Right ventricle myocardium superior (tissue), 1 donor: ENCODE measurements at regions not wholly inside any gene's neighbourhood (a gene's known extent, or its start where the extent isn't known, plus 50 kb on each side); places are given as distances from the start of the nearest gene placed in this dataset.

Source experiments
- ATAC-seq: fragments of 200-7000 bp; cut with Tn5 transposase; one replicate; pipeline ENCODE4 v1.9.1; 2020; ENCODE audit warnings: mild to moderate bottlenecking; ENCODE audit not compliant: poor library complexity
- DNase-seq: peaks from one replicate; pipeline ENCODE4 v3.0.0-alpha.2; 2020
- intact Hi-C: fragments of 100-400 bp; cut with DNase I; formaldehyde crosslinking; loops from one replicate; pipeline ENCODE4 v1.11.2; 2022
- donor health status: DM: no; HTN: yes; CAD: no; lungs with severe emphysema.

DNA sequence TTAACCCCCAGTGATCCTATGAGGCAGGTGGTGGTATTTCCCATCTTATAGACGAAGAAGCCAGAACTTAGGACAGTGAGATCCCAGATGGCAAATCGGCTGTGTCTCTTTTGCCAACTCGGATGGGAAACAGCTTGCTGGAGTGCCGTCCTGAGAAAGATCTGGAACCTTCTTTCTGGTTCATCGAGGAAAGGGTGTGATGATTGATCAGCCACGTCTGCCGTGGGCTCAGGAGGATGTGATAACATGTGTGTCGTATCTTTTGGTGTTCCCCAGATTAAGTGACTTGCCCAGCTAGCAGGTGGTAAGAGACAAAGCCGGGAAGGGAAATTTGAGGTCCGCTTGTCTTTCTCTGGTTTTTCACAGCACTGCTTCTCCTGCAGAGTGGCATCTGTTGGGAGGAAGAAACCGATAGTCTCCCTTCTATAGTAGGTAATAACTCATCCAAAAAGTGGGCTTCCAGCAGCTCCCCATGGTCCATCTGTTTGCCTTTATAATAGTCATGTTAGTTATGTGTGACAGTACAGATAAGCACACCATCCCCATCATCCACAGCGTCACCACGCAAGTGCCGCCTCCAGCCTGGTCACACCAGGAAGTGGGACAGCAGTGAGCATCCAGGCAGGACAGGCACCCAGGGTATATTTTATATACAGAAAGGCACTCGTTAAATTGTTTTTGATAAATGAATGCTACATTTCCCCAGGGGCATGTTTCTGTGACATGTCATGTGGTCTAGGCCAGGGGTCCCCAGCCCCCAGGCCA, 175.5 kb downstream of the KATNIP start:
- intact Hi-C loops = no loop called here
- ATAC-seq (no peak), DNase-seq (no peak)

DNA sequence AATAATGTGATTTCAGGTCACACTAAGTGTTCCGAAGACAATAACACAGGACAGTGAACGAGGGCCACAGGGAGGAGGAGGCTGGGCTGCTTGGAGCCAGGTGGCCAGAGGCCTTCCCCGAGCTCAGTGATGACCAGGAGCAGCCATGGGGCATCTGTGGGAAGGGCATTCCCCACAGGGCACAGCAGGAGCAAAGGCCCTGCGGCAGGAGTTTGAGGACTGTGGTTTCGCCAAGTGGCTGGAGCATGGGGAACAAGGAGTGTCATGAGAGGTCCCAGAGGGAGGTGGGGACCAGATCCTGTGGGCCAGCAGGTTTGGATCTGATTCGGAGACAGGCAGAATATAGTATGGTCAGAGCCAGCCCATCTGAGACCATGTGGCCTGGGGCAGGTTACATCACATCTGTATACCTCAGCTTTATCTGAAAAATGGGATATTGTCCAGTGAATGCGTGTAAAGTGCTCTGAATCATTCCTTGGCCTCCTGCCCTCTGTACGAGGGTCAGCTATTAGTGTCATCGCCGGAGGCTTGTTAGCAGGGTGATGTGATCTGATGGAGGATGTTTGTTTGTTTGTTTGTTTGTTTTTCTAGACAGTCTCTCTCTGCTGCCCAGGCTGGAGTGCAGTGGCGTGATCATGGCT, 176.8 kb downstream of the KATNIP start:
- ATAC-seq (no peak), DNase-seq (no peak)
- intact Hi-C loops = no loop called here

DNA sequence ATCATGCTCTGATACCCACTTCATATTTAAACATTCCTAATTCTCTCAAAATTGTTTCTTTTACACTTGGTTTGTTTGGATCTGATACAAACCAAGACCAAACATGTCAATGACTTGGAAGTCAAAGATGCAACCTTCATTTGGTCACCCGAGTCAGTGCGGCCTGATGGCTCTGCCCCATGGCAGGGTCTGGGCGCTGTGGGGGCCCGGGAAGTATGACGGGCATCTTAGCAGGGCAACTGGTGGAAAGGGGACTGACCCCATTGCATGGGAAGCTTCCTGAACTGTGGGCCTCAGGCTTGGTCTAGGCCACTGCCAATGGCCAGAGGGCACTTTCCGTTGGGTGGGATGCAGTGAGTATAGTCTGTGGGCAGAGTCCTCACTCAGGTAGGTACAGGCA, 178.0 kb downstream of the KATNIP start:
- ATAC-seq (no peak), DNase-seq (no peak)
- intact Hi-C loops = no loop called here

DNA sequence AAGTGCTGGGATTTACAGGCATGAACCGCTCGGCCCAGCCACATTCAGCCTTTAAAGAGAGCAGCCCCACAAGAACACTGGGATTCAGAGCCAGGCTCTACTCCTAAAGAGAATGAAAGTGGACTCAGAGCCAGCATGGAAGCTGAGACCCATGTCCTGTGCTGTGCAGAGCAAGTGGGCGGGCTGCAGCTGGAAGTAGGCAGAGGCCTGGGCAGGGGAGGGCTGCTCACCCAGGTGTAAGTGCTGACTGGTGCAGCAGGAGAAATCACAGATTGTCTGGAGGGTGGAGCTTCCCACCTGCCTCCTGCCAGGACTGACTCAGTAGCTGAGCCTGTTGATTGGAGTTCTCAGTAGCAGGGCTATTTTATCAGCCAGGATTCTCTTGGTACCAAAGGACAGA, 178.7 kb downstream of the KATNIP start:
- DNase-seq (no peak), ATAC-seq (no peak)
- intact Hi-C loops = no loop called here

DNA sequence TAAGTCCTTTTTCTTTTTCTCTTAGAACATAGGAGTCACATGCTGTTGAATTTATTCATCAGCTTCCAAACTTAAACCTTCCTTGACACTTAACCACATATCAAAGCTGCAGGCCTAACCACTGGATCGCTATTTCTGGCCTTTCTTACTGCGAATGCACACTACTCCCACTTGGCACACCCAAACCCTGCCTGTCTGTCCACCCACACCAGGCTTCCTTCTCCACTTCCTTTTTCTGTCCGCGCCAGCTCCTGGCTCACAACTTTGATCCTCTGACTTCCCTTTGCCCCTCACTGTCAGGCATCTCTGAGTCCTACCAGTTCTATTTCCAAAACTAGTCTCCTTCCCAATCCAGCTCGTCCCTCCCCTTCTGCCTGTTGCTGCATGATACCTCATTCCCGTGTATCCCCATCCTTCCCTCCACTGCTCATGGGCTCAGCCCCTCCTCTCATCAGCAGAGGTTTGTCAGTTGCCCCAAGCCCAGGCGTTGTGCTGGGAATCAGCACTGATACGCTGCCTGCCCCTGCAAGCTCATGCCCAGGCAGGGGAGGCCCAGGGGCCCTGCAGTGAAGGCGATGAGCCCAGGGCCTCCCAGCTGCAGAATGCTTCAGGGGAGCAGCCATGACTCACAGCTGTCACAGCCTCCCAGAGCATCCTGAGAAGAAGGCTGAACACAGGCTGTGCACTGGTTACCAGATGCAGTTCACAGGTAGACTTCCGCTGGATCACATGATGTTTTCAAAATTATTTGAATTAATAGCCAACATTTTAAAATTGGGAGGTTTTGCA, 179.8 kb downstream of the KATNIP start:
- intact Hi-C loops = no loop called here
- peak; percentile 48 for DNase-seq
- ATAC-seq = peak; percentile 19

DNA sequence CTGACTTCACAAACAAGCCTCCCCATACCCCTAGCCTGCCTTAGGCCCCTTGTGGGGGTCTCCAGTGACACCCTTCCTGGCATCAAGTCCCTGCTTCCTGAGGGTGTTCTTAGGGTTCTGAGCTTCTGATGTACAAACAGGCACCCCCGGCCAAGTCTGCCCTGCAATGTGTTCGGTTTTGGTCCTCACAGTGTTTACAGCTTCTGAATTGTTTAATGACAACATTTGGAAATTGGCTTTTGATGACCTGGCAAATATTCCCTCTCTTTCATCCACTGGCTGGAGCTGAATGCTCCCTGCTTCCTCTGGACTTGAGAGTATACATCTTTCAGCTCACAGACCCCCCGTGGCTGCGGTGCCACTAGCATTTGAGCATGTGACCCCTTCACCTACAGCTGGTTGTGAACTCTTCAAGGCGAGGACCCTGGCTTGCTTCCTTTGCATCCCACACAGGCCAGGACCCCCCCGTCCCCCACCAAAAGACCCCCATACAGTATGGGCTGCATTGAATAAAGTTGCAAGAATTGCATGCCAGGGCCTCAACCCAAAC, 180.8 kb downstream of the KATNIP start:
- no peak for ATAC-seq
- intact Hi-C loops = no loop called here
- DNase-seq = no peak

DNA sequence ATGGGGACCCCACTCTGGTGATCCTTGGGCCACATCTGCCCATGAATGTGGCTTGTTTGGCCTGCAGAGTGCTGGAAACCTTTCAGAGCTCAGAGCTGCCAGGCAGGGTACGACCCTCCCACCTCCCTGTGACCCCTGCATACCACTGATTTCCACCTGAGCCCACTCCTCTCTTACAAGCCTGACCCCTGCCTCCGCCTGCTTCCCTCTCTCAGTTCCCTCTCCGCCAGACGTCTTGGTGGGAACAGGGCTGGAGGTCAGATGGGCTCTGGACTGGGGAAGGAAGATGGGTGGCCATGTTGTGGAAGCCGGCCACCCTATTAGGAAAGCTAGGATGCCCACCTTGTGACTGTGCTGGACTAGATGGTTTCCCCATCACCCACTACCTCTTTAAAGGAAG, 185.1 kb downstream of the KATNIP start:
- no peak for DNase-seq
- ATAC-seq = no peak
- intact Hi-C loops = no loop called here

DNA sequence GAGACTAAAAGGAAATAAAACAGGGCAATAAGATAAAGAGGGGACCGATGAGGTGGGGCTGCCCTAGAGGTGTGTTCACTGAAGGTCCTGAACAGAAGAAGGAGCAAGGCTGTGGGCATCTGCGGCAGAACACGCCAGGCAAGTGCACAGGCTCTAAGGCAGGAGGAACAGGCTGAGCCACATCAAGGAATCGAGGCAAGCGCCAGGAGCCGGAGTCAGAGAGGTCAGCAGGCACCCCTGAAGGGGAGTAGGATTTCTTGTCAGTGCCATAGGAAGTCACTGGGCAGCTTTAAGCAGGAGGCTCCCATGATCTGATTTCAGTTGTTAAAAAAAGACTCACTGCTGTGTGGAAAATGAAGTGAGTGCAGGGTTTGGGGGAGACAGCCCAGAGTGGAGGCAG, 186.5 kb downstream of the KATNIP start:
- no peak for DNase-seq
- ATAC-seq = no peak
- intact Hi-C loops = no loop called here

DNA sequence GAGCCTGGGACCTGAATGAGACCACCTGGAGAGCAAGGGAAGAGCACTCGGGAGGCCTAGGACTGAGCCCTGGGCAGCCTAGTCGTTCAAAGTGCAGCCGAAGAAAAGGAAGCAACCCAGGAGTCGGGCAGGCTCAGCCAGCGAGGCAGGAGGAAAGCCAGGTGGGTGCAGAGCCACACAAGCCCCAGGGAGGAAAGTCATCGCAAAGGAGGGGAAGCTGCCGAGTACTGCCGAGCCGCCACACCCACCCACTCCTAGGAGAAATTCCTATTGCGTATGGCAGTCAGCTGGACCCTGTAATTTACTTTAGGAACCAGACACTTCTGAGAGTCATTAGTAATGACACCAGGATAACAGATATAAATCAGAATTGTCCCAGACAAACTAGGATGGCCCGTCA, 187.6 kb downstream of the KATNIP start:
- no peak for ATAC-seq
- intact Hi-C loops = no loop called here
- no peak for DNase-seq
